CD4-positive, alpha-beta memory T cell (primary cell): ENCODE measurements at regions not wholly inside any gene's neighbourhood (a gene's known extent, or its start where the extent isn't known, plus 50 kb on each side); places are given as distances from the start of the nearest gene placed in this dataset.
"Not testable (repeated sequence)": the region's sequence is repeated elsewhere in the genome, so short reads cannot be mapped to it uniquely, and the experiment has no call there.

ENCODE experiments used
- CTCF ChIA-PET: fragments of 350-600 bp; sonication (Branson Sonifier 250); formaldehyde crosslinking; loops from one replicate; lab custom pipeline; 2021; ENCODE audit warnings: inconsistent platforms; ENCODE audit not compliant: partially characterized antibody; lab: Charles Lee
- POLR2A ChIA-PET: fragments of 350-600 bp; sonication (Branson Sonifier 250); formaldehyde crosslinking; loops from one replicate; lab custom pipeline; 2021; ENCODE audit not compliant: partially characterized antibody; lab: Charles Lee
- DNase-seq, 5 donors: peaks; one replicate each; pipeline versions ENCODE4 v3.0.0 to v3.0.0-alpha.2; 2020 to 2022; ENCODE audit warnings: mixed read lengths in 1 of 5
- H3K27ac ChIP-seq: one replicate; pipeline ENCODE4 v1.7.0; 2013; ENCODE audit warnings: low read depth, low read length
- H3K27me3 ChIP-seq: 2 replicates; pipeline ENCODE4 v1.7.0; 2013; ENCODE audit warnings: mild to moderate bottlenecking, low read length, moderate library complexity; ENCODE audit not compliant: insufficient read depth
- H3K36me3 ChIP-seq: 2 replicates; pipeline ENCODE4 v1.7.0; 2013; ENCODE audit warnings: mild to moderate bottlenecking, low read length, moderate library complexity; ENCODE audit not compliant: insufficient read depth
- H3K4me1 ChIP-seq: 2 replicates; pipeline ENCODE4 v1.7.0; 2013; ENCODE audit warnings: mild to moderate bottlenecking, low read length, moderate library complexity; ENCODE audit not compliant: insufficient read depth
- H3K4me3 ChIP-seq, 2 donors: one replicate each; pipeline ENCODE4 v1.7.0; 2013; ENCODE audit warnings: low read length in 2 of 2, mild to moderate bottlenecking in 1 of 2
- H3K9me3 ChIP-seq, 2 donors: one replicate each; pipeline ENCODE4 v1.7.0; 2013; ENCODE audit warnings: low read length in 2 of 2, control low read depth in 1 of 2; ENCODE audit not compliant: control insufficient read depth in 1 of 2
- H3K27ac Mint-ChIP-seq, 7 donors: one replicate each; pipeline ENCODE4 v1.8.0; 2020 to 2021; ENCODE audit warnings: mixed read lengths in 7 of 7, mild to moderate bottlenecking in 6 of 7, inconsistent platforms in 3 of 7, moderate library complexity in 3 of 7
- H3K27me3 Mint-ChIP-seq, 2 donors: one replicate each; pipeline ENCODE4 v1.8.0; 2020 to 2021; ENCODE audit warnings: mixed read lengths in 2 of 2
- H3K36me3 Mint-ChIP-seq, 2 donors: one replicate each; pipeline ENCODE4 v1.8.0; 2020 to 2021; ENCODE audit warnings: mixed read lengths in 2 of 2, inconsistent platforms in 1 of 2, mild to moderate bottlenecking in 1 of 2
- H3K4me1 Mint-ChIP-seq, 4 donors: one replicate each; pipeline ENCODE4 v1.8.0; 2020 to 2021; ENCODE audit warnings: mixed read lengths in 4 of 4, mild to moderate bottlenecking in 1 of 4
- H3K4me3 Mint-ChIP-seq, 8 donors: one replicate each; pipeline ENCODE4 v1.8.0; 2020 to 2021; ENCODE audit warnings: mixed read lengths in 8 of 8, mild to moderate bottlenecking in 7 of 8, moderate library complexity in 6 of 8, inconsistent platforms in 3 of 8
- H3K9me3 Mint-ChIP-seq, 8 donors: one replicate each; pipeline ENCODE4 v1.8.0; 2020 to 2021; ENCODE audit warnings: mixed read lengths in 8 of 8, mild to moderate bottlenecking in 5 of 8, inconsistent platforms in 3 of 8, moderate library complexity in 1 of 8
- intact Hi-C: fragments of 100-400 bp; cut with micrococcal nuclease; formaldehyde crosslinking; loops from one replicate; pipeline ENCODE4 v1.15.1; 2023

- no peaks in the 10 kb centered on the region for H3K9me3 ChIP-seq
- H3K4me1 Mint-ChIP-seq: no peaks in the 10 kb centered on the region
- no peaks in the 10 kb centered on the region for H3K27me3 ChIP-seq
- no peaks in the 10 kb centered on the region for H3K36me3 ChIP-seq
- H3K27ac Mint-ChIP-seq: no peak overlapping the region
- no peak for DNase-seq
- no peak overlapping the region for H3K4me3 Mint-ChIP-seq
- no peak overlapping the region for H3K4me3 ChIP-seq
- no peaks in the 10 kb centered on the region for H3K27me3 Mint-ChIP-seq
- H3K36me3 Mint-ChIP-seq: no peaks in the 10 kb centered on the region
- ChIA-PET CTCF (no interaction called here), POLR2A (no interaction called here)
- no peaks in the 10 kb centered on the region for H3K4me1 ChIP-seq
- intact Hi-C loops: no loop called here
- H3K27ac ChIP-seq: no peak overlapping the region
- peaks cover 0 to 6% (median under 1%) of the 10 kb centered on the region in 8 donors for H3K9me3 Mint-ChIP-seq
These were observed 114.7 kb downstream of the TAF11L14 start for GRCh38 chr5:17748941-17749340.

GRCh38 chr5:17755406-17755805, 121.1 kb downstream of the TAF11L14 start:
- H3K27ac Mint-ChIP-seq, H3K4me3 ChIP-seq, H3K4me3 Mint-ChIP-seq, CTCF ChIA-PET, H3K4me1 ChIP-seq, H3K27me3 ChIP-seq, H3K4me1 Mint-ChIP-seq, H3K27me3 Mint-ChIP-seq, H3K9me3 ChIP-seq, DNase-seq, H3K36me3 Mint-ChIP-seq, intact Hi-C loops, H3K36me3 ChIP-seq, POLR2A ChIA-PET, H3K27ac ChIP-seq: not testable (repeated sequence)
- peaks cover 2 to 24% (median 13%) of the 10 kb centered on the region in 8 donors for H3K9me3 Mint-ChIP-seq

GRCh38 chr5:17761326-17761725, 127.1 kb downstream of the TAF11L14 start:
- no peaks in the 10 kb centered on the region for H3K27me3 ChIP-seq
- H3K4me3 ChIP-seq: no peak overlapping the region
- H3K9me3 ChIP-seq: no peaks in the 10 kb centered on the region
- no peaks in the 10 kb centered on the region for H3K36me3 Mint-ChIP-seq
- no peaks in the 10 kb centered on the region for H3K27me3 Mint-ChIP-seq
- POLR2A ChIA-PET: no interaction called here
- H3K36me3 ChIP-seq: no peaks in the 10 kb centered on the region
- H3K9me3 Mint-ChIP-seq: peaks cover 6 to 18% (median 13%) of the 10 kb centered on the region in 8 donors
- intact Hi-C loops: no loop called here
- CTCF ChIA-PET: no interaction called here
- no peak overlapping the region for H3K4me3 Mint-ChIP-seq
- no peak overlapping the region for H3K27ac ChIP-seq
- H3K27ac Mint-ChIP-seq: no peak overlapping the region
- no peaks in the 10 kb centered on the region for H3K4me1 ChIP-seq
- no peak for DNase-seq
- no peaks in the 10 kb centered on the region for H3K4me1 Mint-ChIP-seq

DNA sequence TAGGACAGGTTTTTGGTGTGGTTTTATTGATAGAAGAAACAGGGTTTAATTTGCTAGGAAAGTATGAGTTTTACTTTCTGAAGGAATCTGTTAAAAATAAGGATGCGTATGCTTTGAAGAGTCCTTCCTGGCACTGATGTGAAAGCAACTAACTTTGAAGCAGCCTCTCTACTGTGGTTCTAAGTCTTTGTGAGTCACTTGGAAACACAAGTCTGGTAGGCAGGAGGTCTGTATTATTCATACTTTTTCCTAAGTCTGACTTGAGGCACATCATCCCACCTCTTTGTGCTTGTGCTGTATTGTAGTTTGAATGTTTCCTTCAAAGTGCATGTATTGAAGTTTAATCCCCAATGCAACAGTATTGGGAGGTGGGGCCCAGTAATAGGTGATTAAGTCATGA, 129.0 kb downstream of the TAF11L14 start:
- H3K36me3 Mint-ChIP-seq: no peaks in the 10 kb centered on the region
- no peaks in the 10 kb centered on the region for H3K27me3 ChIP-seq
- H3K27ac ChIP-seq: no peak overlapping the region
- H3K9me3 ChIP-seq: no peaks in the 10 kb centered on the region
- no peaks in the 10 kb centered on the region for H3K27me3 Mint-ChIP-seq
- DNase-seq: no peak
- ChIA-PET POLR2A (no interaction called here), CTCF (no interaction called here)
- H3K4me1 ChIP-seq: no peaks in the 10 kb centered on the region
- H3K9me3 Mint-ChIP-seq: peaks cover 9 to 17% (median 12%) of the 10 kb centered on the region in 8 donors
- no peaks in the 10 kb centered on the region for H3K4me1 Mint-ChIP-seq
- no peak overlapping the region for H3K4me3 Mint-ChIP-seq
- H3K4me3 ChIP-seq: no peak overlapping the region
- no peak overlapping the region for H3K27ac Mint-ChIP-seq
- no peaks in the 10 kb centered on the region for H3K36me3 ChIP-seq
- intact Hi-C loops: no loop called here

DNA sequence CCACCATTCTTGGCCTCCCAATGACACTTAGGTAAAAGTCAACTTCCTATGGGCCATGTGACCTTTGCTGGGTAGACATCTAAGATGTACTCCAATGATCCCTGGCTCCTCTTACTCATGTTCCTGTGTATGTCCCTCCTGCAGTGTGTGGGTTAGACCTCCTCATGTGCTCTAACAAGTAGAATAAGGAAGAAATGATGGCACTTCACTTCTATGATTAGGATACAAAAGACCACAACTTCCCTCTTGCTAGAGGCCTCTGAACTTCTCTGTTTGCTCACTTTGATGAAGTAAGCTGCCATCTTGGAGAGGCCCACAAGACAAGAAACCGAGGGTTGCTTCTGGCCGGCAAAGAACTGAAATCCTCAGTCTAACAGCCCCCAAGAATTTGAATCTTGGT, 131.8 kb downstream of the TAF11L14 start:
- Histone ChIP-seq H3K4me1 (no peaks in the 10 kb centered on the region), H3K9me3 (no peaks in the 10 kb centered on the region), H3K36me3 (no peaks in the 10 kb centered on the region), H3K27ac (no peak overlapping the region), H3K27me3 (no peaks in the 10 kb centered on the region), H3K4me3 (no peak overlapping the region)
- H3K27ac Mint-ChIP-seq: no peak overlapping the region
- no peaks in the 10 kb centered on the region for H3K27me3 Mint-ChIP-seq
- DNase-seq: no peak
- no peak overlapping the region for H3K4me3 Mint-ChIP-seq
- H3K36me3 Mint-ChIP-seq: no peaks in the 10 kb centered on the region
- CTCF ChIA-PET: no interaction called here
- intact Hi-C loops: no loop called here
- POLR2A ChIA-PET: no interaction called here
- H3K4me1 Mint-ChIP-seq: no peaks in the 10 kb centered on the region
- peaks cover 3 to 14% (median 9%) of the 10 kb centered on the region in 8 donors for H3K9me3 Mint-ChIP-seq

DNA sequence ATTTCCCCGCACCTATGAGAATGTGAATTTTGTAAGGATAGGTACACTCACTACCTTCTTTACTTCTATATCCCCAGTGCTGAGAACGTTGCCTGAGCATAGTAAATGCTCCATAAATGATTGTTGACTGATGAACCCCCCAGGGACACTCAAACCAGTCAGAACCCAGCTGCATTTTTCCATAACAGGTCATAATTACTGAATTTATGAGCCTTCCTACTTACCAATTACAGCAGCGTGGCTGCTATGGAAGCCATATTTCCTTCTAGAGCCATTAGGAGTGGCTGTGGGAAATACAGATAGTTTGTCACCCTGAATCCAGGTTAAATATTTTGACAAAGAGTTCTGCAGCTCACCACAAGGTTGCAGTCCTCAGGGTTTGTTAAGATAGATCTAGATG, 135.0 kb downstream of the TAF11L14 start:
- no peaks in the 10 kb centered on the region for H3K36me3 ChIP-seq

DNA sequence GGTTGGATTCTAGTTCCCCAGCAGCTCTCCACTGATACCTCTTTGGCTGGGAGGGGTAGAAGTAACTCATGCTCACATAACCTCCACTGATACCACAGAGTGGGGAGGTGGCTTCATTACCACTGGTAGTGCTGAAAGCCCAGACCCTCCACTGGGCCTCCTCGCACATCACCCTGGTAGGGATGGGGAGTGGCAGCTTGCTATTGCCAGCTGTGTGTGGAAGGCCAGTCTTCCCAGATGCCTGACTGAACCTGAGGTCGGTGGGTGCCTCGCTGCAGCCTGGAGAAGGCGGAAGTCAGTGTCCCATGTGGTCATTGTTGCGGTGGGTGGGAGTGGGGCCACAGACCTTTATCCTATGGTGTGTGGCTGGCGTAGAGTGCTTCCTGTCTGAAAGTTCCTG, 138.0 kb downstream of the TAF11L14 start:
- H3K9me3 ChIP-seq: no peaks in the 10 kb centered on the region
- DNase-seq: no peak
- H3K36me3 ChIP-seq: no peaks in the 10 kb centered on the region
- H3K4me1 ChIP-seq: no peaks in the 10 kb centered on the region
- peaks cover 0 to 10% (median 3%) of the 10 kb centered on the region in 8 donors for H3K9me3 Mint-ChIP-seq
- no peaks in the 10 kb centered on the region for H3K27me3 ChIP-seq
- POLR2A ChIA-PET: no interaction called here
- no peak overlapping the region for H3K4me3 ChIP-seq
- H3K27ac Mint-ChIP-seq: no peak overlapping the region
- H3K36me3 Mint-ChIP-seq: no peaks in the 10 kb centered on the region
- no peaks in the 10 kb centered on the region for H3K4me1 Mint-ChIP-seq
- intact Hi-C loops: no loop called here
- H3K27ac ChIP-seq: no peak overlapping the region
- no peak overlapping the region for H3K4me3 Mint-ChIP-seq
- H3K27me3 Mint-ChIP-seq: no peaks in the 10 kb centered on the region
- CTCF ChIA-PET: no interaction called here

More for the DNA sequence above, 135.0 kb downstream of the TAF11L14 start:
- intact Hi-C loops: no loop called here
- ChIA-PET CTCF (no interaction called here), POLR2A (no interaction called here)
- no peak overlapping the region for H3K27ac ChIP-seq
- Mint-ChIP-seq H3K9me3 (peaks cover 3 to 18% (median 10%) of the 10 kb centered on the region in 8 donors), H3K4me3 (no peak overlapping the region), H3K27me3 (no peaks in the 10 kb centered on the region), H3K27ac (no peak overlapping the region), H3K36me3 (no peaks in the 10 kb centered on the region), H3K4me1 (no peaks in the 10 kb centered on the region)
- H3K4me3 ChIP-seq: no peak overlapping the region
- H3K9me3 ChIP-seq: no peaks in the 10 kb centered on the region
- no peak for DNase-seq
- no peaks in the 10 kb centered on the region for H3K27me3 ChIP-seq
- H3K4me1 ChIP-seq: no peaks in the 10 kb centered on the region

GRCh38 chr5:17785774-17786173, 151.5 kb downstream of the TAF11L14 start:
- Mint-ChIP-seq H3K9me3 (peaks cover 3 to 21% (median 11%) of the 10 kb centered on the region in 8 donors), H3K4me3 (no peak overlapping the region), H3K36me3 (no peaks in the 10 kb centered on the region), H3K27me3 (no peaks in the 10 kb centered on the region), H3K27ac (no peak overlapping the region), H3K4me1 (no peaks in the 10 kb centered on the region)
- H3K4me1 ChIP-seq: no peaks in the 10 kb centered on the region
- H3K27ac ChIP-seq: no peak overlapping the region
- no peak overlapping the region for H3K4me3 ChIP-seq
- no peaks in the 10 kb centered on the region for H3K9me3 ChIP-seq
- DNase-seq: no peak
- intact Hi-C loops: no loop called here
- ChIA-PET POLR2A (no interaction called here), CTCF (interaction anchor here (0.7 kb wide), 1 partner anchor 9 kb away, joined by 3 read pairs; no protein-coding TSS in a partner anchor)
- H3K36me3 ChIP-seq: no peaks in the 10 kb centered on the region
- H3K27me3 ChIP-seq: no peaks in the 10 kb centered on the region
